ENCODE measurements at regions not wholly inside any gene's neighbourhood (a gene's known extent, or its start where the extent isn't known, plus 50 kb on each side); places are given as distances from the start of the nearest gene placed in this dataset.

- no peak overlapping the region for H3K4me3 ChIP-seq (ENCODE audit: low read length)
- DNase-seq (ENCODE audit: low read depth): peak; percentile 39
- no peak for TF ChIP-seq CTCF (conservative IDR thresholded peaks at IDR 0.05; ENCODE audit: low read depth, low read length)
These were observed 208.7 kb upstream of the CDIN1 start for GRCh38 chr15:36370731-36371112.

DNA sequence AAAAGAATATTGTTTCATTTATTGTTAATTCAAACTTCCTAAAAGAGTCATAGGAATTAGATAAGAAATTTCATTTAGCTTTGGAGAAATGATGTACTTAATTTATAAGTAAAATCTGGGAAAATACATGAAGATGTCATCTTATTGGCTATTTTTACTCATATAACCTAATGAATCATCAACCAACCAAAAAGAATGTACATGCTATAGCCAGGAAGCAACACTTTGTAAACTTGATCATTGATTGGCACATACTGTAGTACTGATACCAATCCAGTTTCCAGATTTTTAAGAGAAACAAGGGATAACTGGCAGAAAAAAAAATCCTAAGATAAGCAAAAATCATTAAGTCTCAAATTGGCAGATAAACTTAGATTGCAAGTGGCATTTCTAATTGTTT, 207.9 kb upstream of the CDIN1 start:
- no peak overlapping the region for H3K4me3 ChIP-seq (ENCODE audit: low read length)
- no peak for DNase-seq (ENCODE audit: low read depth)
- no peak for TF ChIP-seq CTCF (conservative IDR thresholded peaks at IDR 0.05; ENCODE audit: low read depth, low read length)

DNA sequence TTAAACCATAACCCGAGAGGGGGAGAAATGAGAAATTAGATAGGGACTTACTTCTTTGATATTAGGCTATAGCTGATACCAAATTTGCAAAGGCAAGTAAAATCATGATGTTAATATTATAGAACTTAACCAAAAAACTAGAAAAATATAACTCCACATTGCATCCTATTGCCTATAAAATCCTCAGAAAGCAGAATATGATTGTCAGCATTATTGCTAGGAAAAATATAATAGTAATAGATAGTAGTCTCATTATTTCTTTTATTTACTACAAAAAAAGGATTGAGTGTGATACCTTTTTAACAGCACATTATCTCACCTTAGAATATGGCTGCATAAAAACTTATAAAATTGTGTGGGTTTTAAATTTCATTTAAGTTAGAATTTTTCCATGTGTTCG, 206.5 kb upstream of the CDIN1 start:
- no peak overlapping the region for H3K4me3 ChIP-seq (ENCODE audit: low read length)
- TF ChIP-seq CTCF (conservative IDR thresholded peaks at IDR 0.05; ENCODE audit: low read depth, low read length): no peak
- no peak for DNase-seq (ENCODE audit: low read depth)

- DNase-seq (ENCODE audit: low read depth): no peak
- TF ChIP-seq CTCF (conservative IDR thresholded peaks at IDR 0.05; ENCODE audit: low read depth, low read length): no peak
- no peak overlapping the region for H3K4me3 ChIP-seq (ENCODE audit: low read length)
These were observed 205.9 kb upstream of the CDIN1 start for GRCh38 chr15:36373550-36373949.

GRCh38 chr15:36389107-36389506, 190.3 kb upstream of the CDIN1 start:
- no peak for DNase-seq (ENCODE audit: low read depth)
- TF ChIP-seq CTCF (conservative IDR thresholded peaks at IDR 0.05; ENCODE audit: low read depth, low read length): no peak
- H3K4me3 ChIP-seq (ENCODE audit: low read length): no peak overlapping the region

DNA sequence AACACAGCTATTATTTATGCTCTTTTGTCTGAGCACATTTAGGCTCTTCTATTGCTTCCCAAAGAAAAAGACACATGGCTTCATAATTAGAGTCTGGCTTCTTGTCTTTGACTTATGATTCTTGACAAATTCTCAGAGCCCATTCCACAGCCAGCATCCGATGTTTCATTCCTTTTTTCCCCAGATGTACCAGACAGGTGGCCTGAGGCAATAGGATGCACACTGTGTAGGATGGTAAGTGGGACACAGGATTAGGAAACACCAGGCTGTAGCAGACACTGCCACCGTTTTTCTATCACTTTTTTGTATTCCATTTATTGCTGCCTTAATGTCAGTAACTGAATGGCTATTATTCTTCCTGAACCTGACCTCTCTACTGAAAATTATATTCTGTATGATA, 188.9 kb upstream of the CDIN1 start:
- no peak overlapping the region for H3K4me3 ChIP-seq (ENCODE audit: low read length)
- no peak for TF ChIP-seq CTCF (conservative IDR thresholded peaks at IDR 0.05; ENCODE audit: low read depth, low read length)
- DNase-seq (ENCODE audit: low read depth): no peak

DNA sequence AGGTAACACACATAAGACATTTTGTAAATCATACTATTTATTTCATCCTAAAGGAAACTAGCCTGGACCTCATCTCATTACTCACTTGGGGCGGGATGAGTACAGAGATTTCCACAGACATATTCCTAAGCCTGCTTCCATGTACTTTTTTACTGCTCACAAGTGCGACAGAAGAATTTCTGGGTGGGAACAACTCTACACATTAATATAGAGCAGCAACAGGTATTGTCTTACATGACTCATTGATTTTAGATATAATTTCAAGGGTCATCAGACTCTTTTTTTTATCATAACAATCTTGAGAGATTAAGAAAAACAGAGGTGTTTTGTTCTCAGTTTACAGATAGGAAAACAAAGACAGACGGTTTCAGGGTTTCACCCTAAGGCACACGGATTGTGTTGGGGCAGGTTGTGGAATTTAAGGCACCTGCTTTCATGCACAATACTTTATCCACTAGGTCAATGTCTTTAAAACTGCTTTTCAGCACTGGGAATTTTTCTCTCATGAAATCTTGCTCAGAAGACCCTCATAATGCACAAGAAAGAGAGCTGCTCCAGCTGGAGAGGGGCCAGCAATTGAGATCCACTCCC, 186.7 kb upstream of the CDIN1 start:
- TF ChIP-seq CTCF (conservative IDR thresholded peaks at IDR 0.05; ENCODE audit: low read depth, low read length): no peak
- DNase-seq (ENCODE audit: low read depth): no peak
- no peak overlapping the region for H3K4me3 ChIP-seq (ENCODE audit: low read length)

Measured in retinal pigment epithelial cell (primary cell).